GM19043 (cell line): ENCODE measurements at regions not wholly inside any gene's neighbourhood (a gene's known extent, or its start where the extent isn't known, plus 50 kb on each side); places are given as distances from the start of the nearest gene placed in this dataset.
"Not testable (repeated sequence)": the region's sequence is repeated elsewhere in the genome, so short reads cannot be mapped to it uniquely, and the experiment has no call there.

Experiments
- ATAC-seq: cut with Tn5 transposase; IDR thresholded peaks from one replicate; pipeline ENCODE4 v1.9.1; 2021; ENCODE audit warnings: low read depth; ENCODE audit not compliant: unreplicated experiment

GRCh38 chr5:159493696-159494095 lies 163.4 kb upstream of the IL12B start:
- ATAC-seq, result no peak

- no peak for ATAC-seq
These were observed 166.5 kb upstream of the IL12B start for GRCh38 chr5:159496773-159497172.

GRCh38 chr5:159497221-159497620 lies 166.9 kb upstream of the IL12B start:
- no peak for ATAC-seq

- ATAC-seq, result no peak
These were observed 168.3 kb upstream of the IL12B start for GRCh38 chr5:159498630-159499029.

DNA sequence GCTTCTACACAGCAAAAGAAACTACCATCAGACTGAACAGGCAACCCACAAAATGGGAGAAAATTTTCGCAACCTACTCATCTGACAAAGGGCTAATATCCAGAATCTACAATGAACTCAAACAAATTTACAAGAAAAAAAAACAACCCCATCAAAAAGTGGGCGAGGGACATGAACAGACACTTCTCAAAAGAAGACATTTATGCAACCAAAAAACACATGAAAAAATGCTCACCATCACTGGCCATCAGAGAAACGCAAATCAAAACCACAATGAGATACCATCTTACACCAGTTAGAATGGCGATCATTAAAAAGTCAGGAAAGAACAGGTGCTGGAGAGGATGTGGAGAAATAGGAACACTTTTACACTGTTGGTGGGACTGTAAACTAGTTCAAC lies 171.8 kb upstream of the IL12B start:
- ATAC-seq, result not testable (repeated sequence)

GRCh38 chr5:159503236-159503635 lies 172.9 kb upstream of the IL12B start:
- ATAC-seq, result no peak

DNA sequence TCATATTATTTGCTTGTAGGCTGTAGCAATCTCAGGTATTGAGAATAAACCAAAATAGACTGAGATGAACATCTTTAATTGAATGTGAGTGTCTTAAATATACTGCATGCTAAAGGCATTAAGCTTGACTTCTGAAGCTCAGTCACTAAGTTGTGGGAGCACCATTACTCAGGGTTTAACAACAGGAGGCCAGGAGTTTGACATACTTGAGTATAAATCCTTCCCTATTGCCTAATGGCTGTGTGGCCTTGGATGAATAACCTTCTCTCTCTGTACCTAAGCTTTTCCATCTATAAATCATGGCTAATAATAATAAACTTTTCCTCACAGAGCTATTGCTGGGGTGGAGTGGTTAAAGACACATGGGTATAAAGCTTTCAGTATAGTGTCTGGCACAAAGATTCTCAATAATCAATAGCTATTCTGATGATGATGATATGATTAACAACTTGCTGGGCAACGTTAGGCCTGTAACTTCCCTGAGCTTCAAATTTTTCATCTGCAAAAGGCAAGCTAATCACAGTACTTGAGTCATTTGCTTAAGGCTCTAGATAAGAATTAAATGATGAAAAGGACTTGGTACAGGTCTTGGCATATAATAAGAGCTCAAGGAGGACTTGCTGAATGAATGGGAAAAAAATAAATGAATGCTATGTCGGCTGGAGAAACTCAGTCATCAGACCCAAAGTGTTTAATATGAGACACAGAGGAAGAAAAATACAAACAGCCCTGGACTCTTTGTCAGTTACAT lies 174.0 kb upstream of the IL12B start:
- no peak for ATAC-seq

DNA sequence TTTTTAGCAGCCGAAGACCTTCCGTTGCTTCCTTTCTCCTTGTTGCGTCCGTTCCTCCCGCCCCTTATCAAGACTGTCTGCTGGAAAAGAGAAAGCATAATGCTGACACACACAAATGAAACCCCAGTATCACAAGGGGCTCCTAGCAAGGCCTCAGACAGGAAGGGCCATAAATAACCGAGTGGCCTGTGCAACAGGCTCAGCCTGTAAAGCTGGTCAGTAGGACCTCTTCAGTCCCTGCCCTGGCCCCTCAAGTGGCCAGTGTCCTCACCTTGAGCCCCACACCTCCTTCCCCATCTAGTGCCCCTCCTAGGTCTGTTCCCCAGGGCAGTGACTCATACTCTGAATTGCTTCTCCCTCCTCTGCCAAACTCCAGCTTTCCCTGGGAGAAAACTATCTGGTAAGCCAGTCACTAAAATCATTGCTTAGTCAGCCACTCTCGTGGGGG lies 174.6 kb upstream of the IL12B start:
- no peak for ATAC-seq

- ATAC-seq, result no peak
These were observed 176.8 kb upstream of the IL12B start for GRCh38 chr5:159507055-159507454.

DNA sequence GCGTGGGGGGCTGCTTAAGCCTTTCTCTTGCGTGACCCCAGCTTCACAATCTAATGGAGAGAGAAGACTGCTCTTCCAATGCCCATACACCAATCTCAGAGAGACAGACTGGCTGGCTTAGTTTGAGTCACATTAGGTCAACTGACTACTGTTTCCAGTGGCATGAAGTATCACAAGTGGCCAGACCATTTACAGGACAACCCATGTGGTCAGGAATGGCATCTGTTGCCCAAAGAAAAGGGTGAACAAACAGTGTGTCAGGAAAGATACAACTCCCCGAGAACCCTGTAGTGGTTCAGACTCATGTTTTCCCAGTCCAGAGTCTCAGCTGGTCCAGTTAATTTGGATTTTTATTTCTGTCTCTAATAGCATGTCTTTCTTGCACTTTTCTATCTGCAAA lies 177.4 kb upstream of the IL12B start:
- no peak for ATAC-seq

- ATAC-seq, result no peak
These were observed 178.1 kb upstream of the IL12B start for GRCh38 chr5:159508344-159508743.

DNA sequence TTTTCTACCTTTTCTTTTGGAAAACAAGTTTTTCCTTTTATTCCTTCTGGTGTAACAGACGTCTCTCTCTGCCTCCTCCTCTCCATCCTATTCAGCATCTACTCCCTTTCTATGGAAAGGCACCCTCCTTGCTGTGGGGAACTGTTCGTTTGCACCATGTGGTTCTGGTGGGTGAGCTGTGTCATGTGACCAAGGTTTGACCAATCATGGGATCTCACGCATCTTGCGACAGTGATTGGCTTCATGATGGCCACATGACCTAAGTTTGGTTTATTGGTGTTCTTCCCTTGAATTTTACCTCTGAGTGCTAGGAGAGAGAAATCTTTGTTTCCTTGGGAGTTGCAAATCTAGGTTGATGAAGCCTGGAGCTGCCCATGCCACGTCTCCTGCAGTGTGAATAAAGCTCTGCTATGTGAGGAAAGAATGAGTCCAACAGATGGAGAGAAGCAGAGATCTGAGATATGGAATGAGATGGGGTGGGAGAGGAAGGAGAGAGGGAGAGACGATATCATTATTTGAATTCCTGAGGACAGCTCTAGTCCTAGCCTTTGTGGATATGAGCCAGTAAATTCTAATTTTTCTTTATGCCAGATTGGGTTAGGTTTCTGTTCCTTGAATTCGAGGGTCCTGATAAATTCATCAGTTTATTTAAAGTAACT lies 178.8 kb upstream of the IL12B start:
- ATAC-seq, result no peak

DNA sequence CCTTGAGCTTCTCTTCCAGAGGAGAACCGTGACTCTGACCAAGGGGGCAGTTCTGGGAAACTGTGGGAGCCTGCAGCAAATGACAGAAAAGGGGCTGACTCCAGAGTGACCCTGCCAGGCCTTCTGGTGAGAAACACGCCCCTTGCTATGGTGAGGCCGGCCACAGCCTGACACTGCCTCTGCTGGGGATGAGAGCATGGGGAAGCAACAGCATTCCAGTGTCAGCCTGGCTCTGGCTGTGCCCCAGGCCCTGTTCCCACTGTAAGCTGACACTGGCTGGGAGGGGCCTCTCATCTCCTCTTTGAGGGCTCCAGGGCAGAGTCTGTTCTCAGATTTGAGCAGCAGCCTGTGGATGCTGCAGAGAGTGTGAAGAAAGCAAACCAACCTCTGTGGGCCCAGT lies 180.0 kb upstream of the IL12B start:
- ATAC-seq, result no peak

DNA sequence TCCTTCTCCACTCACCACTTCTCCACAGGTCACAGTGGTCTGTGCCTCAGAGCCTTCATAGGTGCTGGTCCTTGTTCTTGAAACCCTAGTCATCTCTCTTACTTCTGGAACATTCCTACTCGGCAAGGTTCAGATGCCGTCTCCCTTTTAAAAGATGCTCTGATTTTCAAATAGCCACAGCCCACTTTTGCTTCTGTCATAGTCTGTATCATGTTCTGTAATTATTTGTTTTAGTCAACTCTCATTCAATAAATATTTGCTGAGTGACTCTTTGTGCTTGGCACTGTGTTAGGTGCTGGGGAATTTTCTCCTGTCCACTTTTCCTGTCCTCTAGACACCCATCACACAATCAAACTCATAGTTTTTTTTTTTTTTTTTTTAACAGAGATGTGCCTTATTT lies 181.3 kb upstream of the IL12B start:
- ATAC-seq, result no peak

DNA sequence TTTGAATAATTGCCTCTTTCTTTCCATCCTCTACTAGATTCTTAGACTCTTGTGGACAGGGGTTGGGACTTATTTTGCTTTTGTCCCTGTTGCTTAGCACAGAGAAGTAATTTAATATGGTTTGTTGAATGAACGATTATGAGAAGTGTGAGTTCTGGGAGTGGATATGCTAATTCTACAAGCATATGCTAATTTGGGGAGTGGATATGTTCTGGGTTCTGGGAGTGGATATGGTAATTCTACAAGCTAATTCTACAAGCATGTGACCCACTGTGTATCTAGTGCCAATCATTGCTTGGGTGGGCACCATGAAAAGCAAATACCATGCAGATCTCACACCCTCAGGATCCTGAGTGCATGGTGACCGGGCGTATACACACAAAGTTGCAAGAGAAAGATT lies 181.8 kb upstream of the IL12B start:
- ATAC-seq, result no peak

- no peak for ATAC-seq
These were observed 184.0 kb upstream of the IL12B start for GRCh38 chr5:159514229-159514810.

- no peak for ATAC-seq
These were observed 184.9 kb upstream of the IL12B start for GRCh38 chr5:159515197-159515596.

DNA sequence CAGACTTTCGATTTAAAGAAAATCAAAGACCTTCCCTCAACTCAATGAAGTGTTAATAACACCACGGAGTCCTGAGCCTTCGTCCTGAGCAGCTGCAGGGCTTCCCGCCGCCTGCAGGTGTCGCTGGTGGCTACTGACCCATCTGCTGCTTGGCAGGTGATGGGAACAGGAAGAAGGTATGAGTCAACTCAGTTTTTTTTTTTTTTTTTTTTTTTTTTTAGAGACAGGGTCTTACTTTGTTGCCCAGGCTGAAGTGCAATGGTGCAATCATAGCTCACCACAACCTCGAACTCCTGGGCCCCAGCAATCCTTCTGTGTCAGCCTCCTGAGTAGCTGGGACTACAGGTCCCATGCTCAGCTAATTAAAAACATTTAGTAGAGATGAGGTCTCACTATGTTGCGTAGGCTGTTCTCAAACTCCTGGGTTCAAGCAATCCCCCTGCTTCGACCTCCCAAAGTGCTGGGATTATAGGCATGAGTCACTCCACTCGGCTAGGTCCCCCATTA lies 185.7 kb upstream of the IL12B start:
- peak; percentile 97 for ATAC-seq

DNA sequence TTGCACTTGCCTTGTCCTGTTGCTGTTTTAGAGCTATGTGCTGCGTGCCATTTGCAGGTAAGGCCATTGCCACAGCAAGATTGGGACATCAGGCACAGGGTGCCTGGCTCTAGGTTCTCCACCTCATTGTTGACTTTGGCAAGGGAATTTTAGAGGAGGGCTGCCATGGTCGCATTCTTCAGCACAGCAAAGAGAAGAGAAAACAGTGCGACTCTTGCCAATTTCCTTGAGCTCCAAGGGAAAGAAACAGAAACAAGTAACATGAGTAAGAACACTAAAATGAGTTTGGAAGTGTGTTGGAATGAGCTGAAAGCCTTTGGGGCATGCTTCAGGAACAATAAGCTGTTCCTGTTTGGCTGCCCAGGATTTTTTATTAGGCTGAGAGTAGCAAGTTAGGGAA lies 188.1 kb upstream of the IL12B start:
- no peak for ATAC-seq

DNA sequence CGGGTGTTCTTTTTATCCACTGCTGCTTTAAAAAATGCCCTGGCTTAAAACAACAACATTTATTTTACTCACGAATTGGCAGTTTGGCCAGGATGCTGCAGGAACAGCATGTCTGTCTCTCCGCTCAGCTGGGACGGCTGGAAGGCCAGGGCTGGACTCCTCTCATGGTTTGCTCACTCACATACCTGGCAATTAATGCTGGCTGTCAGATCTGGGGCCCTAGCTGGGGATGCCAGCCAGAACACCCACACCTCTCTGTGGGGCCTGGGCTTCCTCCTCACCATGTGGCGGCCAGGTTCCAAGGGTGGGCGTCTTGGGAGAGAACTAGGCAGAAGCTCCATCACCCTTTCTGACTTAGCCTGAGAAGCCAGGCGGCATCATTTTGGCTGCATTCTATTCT lies 189.1 kb upstream of the IL12B start:
- ATAC-seq, result no peak

DNA sequence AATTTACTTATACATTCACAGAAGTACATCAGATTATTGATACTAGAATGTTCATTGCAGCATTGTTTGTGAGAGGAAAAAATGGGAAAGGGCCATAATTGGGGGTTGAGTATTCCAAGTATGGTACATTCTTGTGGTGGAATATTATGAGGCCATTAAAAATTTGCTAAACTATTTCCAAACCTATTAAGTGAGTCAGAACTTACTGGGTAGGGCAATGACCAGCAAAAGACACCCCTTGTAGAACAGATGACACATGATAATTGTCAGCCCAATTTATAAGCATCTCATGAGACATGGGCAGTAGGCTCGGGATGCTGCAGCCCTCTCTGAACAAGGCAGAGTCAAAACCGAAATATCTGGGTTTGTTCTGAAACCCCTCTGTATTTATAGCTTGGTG lies 192.6 kb upstream of the IL12B start:
- ATAC-seq, result no peak

GRCh38 chr5:159524279-159524678 lies 194.0 kb upstream of the IL12B start:
- ATAC-seq, result not testable (repeated sequence)
